GM23248 (cell line): ENCODE measurements at regions not wholly inside any gene's neighbourhood (a gene's known extent, or its start where the extent isn't known, plus 50 kb on each side); places are given as distances from the start of the nearest gene placed in this dataset.

Source experiments
- EZH2 ChIP-seq: fragments of 200-600 bp; sonication (generic); IDR thresholded peaks from 2 replicates; pipeline ENCODE4 v1.6.1; 2018; ENCODE audit warnings: antibody characterized with exemption, mild to moderate bottlenecking; ENCODE audit not compliant: insufficient read depth, poor library complexity, severe bottlenecking
- EZH2phosphoT487 ChIP-seq: fragments of 200-600 bp; sonication (generic); IDR thresholded peaks from 2 replicates; pipeline ENCODE4 v1.6.1; 2018; ENCODE audit warnings: antibody characterized with exemption, moderate library complexity, mild to moderate bottlenecking, low read depth; ENCODE audit not compliant: insufficient read depth

GRCh38 chr3:193989186-193989585 lies 146.8 kb upstream of the HES1 start:
- TF ChIP-seq EZH2 (no peak), EZH2phosphoT487 (no peak)
